ENCODE measurements at regions not wholly inside any gene's neighbourhood (a gene's known extent, or its start where the extent isn't known, plus 50 kb on each side); places are given as distances from the start of the nearest gene placed in this dataset.

GRCh38 chr14:46053221-46053620, 598.4 kb downstream of the RPL10L start:
- Histone ChIP-seq H3K9ac (replicated peaks; ENCODE audit: extremely low read depth, insufficient read depth, low read length) (no peak overlapping the region), H3K4me1 (ENCODE audit: control insufficient read depth, extremely low read depth, insufficient read depth, low read length) (no peaks in the 10 kb centered on the region), H3K9me1 (replicated peaks; ENCODE audit: control insufficient read depth, extremely low read depth, insufficient read depth, low read length) (no peaks in the 10 kb centered on the region), H3K4me2 (ENCODE audit: insufficient read depth, low read length) (no peak overlapping the region), H4K20me1 (replicated peaks; ENCODE audit: control insufficient read depth, extremely low read depth, insufficient read depth, low read length) (no peaks in the 10 kb centered on the region), H2AFZ (ENCODE audit: low read depth, low read length) (no peak overlapping the region), H3K4me3 (replicated peaks in 1 of 3; ENCODE audit: insufficient read depth in 1 of 3, low read depth in 1 of 3, low read length in 3 of 3) (no peak overlapping the region), H3K9me3 (replicated peaks; ENCODE audit: control insufficient read depth, insufficient read depth, low read length) (no peaks in the 10 kb centered on the region), H3K36me3 (ENCODE audit: control insufficient read depth in 2 of 2, extremely low read depth in 1 of 2, insufficient read depth in 2 of 2, low read length in 2 of 2) (no peaks in the 10 kb centered on the region), H3K27ac (ENCODE audit: insufficient read depth, low read depth, low read length) (no peak overlapping the region), H3K27me3 (ENCODE audit: control insufficient read depth in 2 of 2, insufficient read depth in 2 of 2, low read length in 2 of 2) (no peaks in the 10 kb centered on the region), H3K79me2 (ENCODE audit: control insufficient read depth, insufficient read depth, low read length) (no peaks in the 10 kb centered on the region)
- CTCF ChIA-PET, result no interaction called here
- DNase-seq (ENCODE audit: low read depth, low spot score) (no peak), FAIRE-seq (no peak)
- BruUV-seq (replicated peaks), result no TSS peak
- POLR2A ChIA-PET, result no interaction called here
- TF ChIP-seq MYC (IDR thresholded peaks at IDR 0.05; ENCODE audit: low read depth, low read length) (no peak), POLR2A (IDR thresholded peaks at IDR 0.05; ENCODE audit: low read depth, low read length) (no peak), POLR2AphosphoS5 (IDR thresholded peaks at IDR 0.05; ENCODE audit: insufficient read depth, low read depth, low read length) (no peak), MAX (IDR thresholded peaks at IDR 0.05; ENCODE audit: insufficient read depth, insufficient read length) (no peak), GATA2 (IDR thresholded peaks at IDR 0.05; ENCODE audit: insufficient read depth, insufficient read length, low read depth, low read length) (no peak), FOS (IDR thresholded peaks at IDR 0.05; ENCODE audit: borderline replicate concordance, insufficient read depth, low read length) (no peak), EZH2 (IDR thresholded peaks at IDR 0.05; ENCODE audit: borderline replicate concordance, low read depth, low read length, severe bottlenecking) (no peak), CTCF (IDR thresholded peaks at IDR 0.05; ENCODE audit: extremely low read depth in 1 of 2, insufficient read depth in 1 of 2, low read depth in 1 of 2, low read length in 2 of 2) (no peak)
- dilution Hi-C loops (cut with MboI; ENCODE audit: extremely low pct_ligation_motif_present, low sequenced_read_pairs), result no loop called here
- intact Hi-C loops (cut with micrococcal nuclease), result no loop called here

All from endothelial cell of umbilical vein (primary cell).